ENCODE measurements at regions not wholly inside any gene's neighbourhood (a gene's known extent, or its start where the extent isn't known, plus 50 kb on each side); places are given as distances from the start of the nearest gene placed in this dataset.
A peak's percentile ranks its signal among the peaks of the same experiment; 100 is the strongest.
"Not testable (repeated sequence)": the region's sequence is repeated elsewhere in the genome, so short reads cannot be mapped to it uniquely, and the experiment has no call there.

DNA sequence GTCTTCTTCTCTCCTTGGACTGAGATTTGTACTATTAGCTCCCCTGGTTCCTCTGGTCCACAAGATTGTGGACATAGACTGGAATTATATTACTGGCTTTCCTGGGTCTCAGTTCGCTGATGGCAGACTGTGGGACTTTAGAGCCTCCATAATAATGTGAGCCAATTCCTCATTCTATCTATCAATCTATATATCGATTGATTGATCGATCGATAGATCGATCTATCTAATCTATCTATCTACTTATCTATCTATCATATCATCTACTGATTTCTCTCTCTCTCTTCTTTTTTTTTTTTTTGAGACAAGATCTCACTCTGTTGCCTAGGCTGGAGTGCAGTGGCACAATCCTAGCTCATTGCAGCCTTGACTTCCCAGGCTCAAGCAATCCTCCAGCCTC lies 51.5 kb upstream of the DDR1 start:
- no peak for DNase-seq

DNA sequence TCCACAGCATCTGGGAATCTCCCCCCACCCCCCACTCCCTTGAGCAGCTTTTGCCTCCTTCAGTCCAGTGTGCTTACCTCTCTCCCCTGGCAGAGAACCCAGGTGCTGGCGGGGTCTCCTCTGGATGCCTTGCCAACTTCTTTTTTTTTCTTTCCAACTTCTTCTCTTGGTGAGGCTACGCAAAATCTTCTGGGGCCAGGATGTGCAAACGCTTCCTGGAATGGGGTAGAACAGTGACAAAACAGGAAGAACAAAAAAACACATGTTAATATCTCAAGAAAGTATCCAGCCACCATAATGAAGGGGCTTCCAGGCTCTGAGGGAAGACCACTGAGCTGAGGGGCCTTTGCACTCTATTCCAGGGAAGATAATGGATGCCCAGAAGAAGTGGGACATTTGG lies 53.9 kb upstream of the DDR1 start:
- no peak for DNase-seq

DNA sequence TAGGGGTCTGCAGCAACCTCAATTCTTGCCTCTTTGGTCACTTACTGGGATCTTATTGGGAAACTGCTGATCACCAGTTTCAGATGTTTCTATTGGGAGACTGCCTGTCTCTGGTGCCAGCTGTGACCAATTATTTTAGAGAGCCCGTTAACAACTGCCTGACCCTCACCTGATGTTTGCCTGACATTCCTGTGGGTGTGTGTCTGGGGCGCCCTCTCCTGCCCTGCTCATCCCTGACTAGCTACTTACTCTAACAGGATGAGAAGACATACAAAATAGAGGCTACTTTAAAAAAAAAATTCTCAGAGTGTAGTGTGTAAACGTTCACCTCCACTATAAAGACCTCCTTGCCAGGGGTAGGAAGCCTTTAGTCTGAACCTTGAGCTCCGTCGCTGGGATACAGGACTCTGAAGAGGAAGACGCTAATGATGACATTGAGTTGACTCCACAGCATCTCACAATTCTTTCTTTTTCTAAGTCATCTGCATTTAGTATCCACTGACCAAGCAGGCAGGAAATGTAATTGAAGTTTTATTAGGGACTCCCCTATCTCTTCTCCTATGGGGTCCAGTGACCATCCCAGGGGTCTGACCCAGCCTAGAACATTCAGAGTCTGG lies 54.6 kb upstream of the DDR1 start:
- no peak for DNase-seq

DNA sequence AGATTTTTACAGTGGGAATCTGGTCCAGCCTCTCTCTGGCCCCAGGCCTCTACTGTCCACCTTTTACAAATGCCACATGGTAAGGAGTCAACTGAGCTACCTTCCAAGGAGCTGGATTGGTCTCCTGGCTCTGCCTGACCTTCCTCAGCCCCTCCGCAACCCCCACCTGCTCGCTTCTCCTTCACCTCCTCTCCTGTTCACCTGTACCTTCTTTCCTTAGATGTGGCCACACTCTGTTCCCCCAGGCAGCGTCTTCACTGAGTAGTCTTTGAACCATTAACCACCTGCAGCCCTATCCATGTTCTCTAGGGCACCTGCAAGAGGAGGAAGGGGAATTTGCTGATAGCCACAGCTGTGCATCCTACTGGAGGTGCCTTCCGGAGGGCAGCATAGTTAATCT lies 55.3 kb upstream of the DDR1 start:
- DNase-seq: no peak

DNA sequence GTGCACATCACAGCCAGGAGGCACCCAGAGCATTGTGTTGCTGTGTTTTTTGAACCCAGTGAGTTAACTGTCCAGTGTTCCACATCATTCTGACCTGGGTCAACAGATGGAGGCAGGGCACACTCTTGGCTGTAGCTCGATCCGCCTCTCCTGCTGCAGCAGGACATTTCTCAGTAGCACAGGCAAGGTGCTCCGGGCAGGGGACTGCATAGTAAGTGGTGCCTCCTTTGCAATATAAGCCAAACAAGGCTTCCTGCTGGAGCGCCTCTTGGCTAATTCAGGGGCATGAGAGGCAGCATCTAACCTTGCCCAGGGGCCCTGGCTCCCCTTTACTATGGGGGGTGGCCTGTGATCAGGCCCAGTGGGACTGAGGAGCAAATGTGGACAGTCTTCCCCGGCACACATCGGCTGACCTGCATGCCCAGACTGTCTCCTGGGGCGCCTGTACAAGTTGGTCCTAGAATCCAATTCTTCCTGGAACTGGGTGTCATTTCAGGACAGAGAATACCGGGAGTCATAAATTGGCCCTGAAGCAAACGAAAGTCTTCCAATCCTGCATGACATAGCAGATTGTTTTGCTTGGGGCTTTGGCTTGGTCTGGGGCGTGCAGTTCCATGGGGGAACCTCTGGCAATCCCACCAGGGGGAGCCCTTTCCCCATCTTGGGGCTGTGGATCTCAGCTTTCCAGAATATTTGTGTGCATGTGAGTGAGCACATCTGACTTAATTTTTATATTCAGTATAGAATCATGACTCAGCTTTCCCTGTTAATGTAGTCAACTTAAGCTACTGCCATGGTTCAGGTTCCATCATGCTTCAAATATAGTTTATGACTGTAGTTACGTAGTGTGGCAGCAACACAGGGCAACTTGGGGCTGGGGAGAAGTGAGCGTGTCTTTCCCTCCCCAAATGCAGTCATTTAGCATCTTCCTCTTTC lies 56.0 kb upstream of the DDR1 start:
- peak; percentile 80 for DNase-seq

DNA sequence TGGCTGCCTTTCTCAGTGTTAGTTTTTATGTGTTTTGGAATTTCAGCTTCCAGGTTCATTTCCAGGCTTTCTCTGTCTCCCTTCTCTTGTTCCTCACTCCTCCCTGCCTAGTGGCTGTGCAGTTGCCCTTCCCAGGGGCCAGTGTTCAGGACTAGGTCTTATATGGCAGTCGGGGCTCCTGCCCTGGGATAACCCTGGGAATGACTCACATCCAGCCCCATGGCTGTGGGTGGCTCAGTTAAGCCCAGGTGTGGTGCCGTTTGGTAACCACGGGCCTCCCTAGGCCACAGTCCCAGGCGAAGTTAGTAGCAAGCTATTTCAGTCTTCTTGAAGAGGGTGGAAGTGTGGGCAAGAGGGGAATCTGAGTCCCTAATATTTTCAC lies 57.4 kb upstream of the DDR1 start:
- DNase-seq: no peak

DNA sequence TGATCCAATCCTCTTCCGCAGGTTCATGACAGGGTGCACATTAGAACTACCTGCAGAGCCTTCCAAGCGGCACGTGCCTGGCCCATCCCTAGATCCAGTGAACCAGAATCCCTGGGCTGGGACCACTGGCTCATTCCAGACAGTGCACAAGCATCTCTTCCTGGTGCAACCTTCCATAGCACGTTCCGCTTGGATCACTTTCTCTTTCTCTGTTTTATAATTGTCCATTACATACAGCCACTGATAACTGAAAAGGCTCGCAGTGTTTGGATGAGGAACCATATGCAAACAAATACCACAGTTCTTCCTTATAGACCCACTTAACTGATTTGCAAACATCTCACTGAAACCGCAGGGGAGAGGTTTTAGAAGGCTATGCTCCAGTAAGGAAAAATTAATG lies 59.6 kb upstream of the DDR1 start:
- DNase-seq: no peak

DNA sequence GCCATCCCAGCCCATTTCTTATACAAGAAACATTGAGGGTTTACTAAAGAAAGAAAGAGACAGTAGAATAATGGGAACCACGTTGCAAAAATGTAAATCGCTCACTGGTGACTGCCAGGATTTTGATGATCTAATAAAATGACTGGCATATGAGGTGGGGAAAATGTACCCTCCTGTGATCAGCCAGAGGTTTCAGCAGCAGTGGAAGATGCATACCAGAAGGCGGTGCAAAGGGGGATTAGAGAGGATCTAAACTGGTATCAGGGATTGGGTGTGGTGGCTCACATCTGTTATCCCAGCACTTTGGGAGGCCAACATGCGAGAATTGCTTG lies 60.8 kb upstream of the DDR1 start:
- peak; percentile 50 for DNase-seq

DNA sequence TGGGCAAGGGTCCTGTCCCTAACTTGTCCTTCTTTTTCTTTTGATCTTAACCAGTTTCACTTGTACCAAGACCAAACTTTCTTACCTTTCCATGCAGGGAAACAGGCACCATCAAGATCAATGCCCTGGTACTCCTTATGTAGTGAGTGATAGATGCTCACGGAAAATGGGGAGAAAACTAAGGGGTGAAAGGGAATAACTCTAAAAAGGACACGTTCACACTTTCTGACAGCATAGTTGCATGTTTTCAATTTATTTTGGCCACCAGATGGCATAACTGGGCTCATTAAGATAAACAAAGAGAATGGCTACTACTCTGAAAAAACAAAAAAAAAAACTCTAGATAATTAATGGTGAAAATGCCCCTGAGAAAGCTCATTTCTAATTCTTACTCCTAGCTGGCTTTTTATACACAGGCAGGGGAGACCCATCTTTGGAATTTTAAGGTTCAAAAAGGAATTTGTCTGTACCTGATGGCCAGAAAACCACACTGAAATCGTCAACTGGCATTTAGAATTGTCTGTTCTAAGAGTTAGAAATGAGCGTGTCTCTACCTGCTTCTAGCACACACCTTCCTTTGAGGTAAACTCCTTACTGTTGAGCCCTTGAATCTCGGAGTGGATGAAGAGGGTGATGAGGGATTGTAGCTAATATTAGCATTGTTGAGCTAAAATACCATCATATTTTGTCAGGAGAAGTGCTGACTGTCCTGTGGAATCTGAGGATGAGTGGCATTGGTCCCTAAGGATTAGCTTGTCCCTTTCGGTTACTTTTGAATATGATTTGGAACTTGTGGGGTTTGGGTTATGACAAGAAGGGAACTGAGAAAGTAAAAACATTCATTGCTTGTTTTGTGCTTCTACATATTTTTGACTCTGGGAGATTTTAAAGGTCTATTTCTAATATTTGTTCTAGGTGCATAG lies 62.2 kb upstream of the DDR1 start:
- peak; percentile 27 for DNase-seq

DNA sequence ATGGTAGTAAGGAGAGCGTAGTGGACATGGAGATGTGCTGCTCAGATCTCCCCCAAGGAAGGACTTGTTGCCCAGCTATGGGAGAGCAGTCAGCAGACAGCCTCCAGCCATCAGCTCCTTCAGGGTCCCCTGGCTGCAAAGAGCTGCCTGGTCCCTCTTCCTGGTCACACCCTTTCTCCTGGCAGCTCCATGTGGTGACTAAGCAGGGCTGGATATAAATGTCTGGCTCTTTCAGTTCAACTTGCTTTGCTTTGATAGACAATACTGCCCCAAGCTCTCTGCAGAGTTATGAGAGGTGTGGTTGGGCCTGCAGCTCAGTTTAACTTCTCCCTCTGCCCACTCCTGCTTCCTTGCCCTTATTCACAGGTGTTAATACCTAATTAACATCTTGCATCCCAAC lies 64.1 kb upstream of the DDR1 start:
- no peak for DNase-seq

DNA sequence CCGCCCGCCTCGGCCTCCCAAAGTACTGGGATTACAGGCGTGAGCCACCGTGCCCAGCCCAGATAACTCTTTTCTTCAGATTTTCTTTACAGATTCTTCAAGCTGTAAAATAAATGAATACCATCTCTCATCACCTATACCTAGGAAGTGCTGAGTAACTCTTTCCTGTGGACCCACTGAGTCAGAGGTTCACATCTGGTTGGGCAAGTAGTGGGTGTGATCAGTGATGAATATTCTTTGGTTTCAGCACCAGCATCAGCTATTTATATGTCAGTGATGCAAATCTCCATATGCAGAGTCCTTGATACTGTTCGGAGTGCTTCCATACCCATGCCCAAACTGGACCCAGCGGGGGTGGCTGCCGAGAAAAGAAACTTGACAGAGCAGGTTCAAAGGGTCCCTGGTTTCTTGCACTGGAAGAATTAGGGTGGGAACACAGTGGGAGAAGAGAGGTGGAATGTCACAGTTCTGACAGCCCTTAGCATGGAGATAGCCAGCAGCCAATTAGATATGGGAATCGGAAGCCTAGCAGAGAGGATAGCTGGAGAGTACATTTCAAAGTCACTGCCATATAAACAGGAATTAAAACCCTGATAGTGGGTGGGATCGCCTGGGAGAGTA lies 64.9 kb upstream of the DDR1 start:
- DNase-seq: no peak

DNA sequence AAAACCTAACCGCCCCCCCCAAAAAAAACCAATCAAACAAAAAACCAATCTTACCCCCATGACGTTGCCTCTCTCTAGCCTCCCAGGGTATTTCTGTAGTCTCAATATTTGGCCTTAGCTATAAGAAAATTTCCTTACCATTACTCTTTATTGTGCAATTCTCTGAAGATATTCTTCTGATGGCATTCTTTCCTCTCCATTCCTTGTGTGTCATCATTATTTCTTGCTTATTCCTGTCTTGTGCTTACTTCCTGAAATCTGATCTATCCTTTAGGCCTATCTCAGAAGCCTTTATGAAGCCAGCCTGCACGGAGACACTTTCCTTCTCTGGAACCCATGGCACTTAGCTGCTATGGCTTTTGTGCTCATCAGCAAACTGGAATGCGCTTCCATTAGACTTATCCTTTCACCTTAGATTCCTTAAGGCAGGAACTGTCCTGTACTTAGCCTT lies 65.9 kb upstream of the DDR1 start:
- DNase-seq: no peak

DNA sequence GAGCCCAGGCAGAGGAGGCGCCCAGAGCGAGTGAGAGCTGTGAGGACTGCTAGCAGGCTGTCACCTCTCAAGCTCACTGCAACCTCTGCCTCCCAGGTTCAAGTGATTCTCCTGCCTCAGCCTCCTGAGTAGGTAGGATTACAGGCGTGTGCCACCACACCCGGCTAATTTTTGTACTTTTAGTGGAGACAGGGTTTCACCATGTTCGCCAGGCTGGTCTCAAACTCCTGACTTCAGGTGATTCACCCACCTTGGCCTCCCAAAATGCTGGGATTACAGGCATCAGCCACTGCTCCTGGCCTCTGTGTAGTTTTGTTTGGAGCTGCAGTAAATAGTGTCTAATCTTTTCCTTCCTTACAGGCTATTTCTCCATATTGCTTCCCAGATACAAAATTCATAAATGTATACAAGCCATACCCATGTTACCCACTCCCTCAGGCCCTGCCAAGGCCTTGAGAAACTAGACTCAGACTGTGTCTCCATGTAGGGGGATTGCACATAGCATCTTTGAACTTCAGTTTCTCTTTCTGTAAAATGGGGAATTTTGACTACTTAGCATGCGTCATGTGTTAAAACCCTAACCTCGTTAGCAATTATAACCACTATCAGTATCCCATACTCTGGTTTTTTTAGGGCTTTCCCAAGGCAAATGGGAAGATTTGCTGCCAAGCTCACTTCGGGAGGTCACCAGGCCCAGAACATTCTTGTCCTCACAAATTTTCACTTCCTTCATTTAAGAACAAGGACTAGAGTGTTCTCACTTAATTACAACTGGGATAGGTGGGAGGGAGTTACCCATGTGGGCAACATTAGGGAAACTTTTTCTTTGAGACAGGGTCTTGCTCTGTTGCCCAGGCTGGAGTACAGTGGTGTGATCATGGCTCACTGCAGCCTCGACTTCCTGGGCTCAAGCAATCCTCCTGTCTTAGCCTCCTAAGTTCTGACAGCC lies 67.3 kb upstream of the DDR1 start:
- DNase-seq: no peak

DNA sequence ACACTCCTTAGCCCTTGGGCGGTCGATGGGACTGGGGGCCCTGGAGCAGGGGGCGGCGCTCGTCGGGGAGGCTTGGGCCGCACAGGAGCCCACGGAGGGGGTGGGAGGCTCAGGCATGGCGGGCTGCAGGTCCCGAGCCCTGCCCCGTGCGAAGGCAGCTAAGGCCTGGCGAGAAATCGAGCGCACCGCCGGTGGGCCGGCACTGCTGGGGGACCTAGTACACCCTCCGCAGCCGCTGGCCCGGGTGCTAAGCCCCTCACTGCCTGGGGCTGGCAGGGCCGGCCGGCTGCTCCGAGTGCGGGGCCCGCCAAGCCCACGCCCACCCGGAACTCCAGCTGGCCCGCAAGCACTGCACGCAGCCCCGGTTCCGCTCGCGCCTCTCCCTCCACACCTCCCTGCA lies 68.0 kb upstream of the DDR1 start:
- not testable (repeated sequence) for DNase-seq

DNA sequence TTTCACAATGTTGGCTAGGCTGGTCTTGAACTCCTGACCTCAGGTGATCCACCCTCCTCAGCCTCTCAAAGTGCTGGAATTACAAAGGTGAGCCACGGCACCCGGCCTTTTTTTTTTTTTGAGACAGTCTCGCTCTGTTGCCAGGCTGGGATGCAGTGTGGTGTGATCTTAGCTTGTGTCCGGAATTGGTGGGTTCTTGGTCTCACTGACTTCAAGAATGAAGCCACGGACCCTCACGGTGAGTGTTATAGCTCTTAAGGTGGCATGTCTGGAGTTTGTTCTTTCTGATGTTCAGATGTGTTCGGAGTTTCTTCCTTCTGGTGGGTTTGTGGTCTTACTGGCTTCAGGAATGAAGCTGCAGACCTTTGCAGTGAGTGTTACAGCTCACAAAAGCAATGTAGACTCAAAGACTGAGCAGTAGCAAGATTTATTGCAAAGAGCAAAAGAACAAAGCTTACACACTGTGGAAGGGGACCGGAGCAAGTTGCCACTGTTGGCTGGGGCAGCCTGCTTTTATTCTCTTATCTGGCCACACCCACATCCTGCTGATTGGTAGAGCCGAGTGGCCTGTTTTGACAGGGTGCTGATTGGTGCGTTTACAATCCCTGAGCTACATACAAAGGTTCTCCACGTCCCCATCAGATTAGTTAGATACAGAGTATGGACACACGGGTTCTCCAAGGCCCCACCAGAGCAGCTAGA lies 69.1 kb upstream of the DDR1 start:
- not testable (repeated sequence) for DNase-seq

DNA sequence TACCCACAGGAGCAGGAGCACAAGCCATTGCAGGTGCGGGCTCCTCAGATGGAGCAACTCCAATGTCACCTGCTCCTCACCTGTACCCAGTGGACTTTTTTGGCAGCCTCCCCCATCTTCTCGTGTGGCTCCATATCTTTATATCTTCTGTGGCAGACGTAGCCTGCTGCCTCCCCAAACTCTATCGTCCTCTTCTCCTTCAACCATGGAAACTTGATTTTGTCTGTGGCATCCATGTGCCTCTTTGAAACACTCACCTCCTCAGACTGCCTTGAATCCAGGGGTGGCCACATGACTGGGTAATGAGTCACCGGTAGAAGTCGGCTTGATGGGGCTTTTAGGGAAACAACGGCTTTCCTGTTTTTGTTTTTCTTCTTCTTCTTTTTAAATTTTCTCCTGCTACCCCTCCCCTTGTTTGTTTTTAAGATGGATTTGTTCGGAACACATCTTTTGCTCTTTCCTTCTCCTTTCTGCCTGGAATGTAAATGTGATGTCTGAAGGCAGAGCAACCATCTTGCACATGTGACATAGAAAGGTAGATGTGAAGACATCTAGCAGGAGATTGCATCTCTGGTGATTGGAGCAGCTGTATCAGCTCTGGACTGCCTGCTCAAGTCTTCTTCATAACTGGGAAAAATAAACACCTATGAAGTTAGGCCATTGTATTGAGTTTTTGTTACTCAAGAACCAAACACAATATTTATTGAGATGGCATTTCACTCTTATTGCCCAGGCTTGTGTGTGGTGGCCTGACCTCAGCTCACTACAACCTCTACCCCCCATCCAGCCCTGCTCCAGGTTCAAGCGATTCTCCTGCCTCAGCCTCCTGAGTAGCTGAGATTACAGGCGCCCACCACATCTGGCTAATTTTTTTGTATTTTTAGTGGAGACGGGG lies 69.9 kb upstream of the DDR1 start:
- no peak for DNase-seq

DNA sequence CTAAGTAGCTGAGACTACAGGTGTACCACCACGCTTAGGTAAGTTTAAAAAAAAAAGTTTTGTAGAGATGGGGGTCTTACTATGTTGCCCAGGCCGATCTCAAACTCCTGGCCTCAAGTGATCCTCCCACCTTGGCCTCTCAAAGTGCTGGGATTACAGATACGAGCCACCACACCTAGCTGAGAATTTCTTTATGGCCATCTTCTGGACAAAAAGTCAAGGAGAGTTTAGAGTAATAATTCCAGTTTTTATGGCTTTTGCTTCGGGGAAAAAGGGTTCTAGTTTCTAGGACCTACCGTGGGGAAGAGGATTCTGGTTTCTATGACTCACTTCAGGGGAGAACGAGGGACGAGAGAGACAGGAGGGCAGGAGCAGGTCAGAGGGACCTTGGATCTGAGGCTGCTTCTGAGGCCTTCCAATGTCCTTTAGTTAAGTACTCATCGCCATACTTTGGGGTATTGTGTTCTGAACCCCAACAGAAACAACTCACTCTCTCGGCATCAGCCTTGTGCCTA lies 69.3 kb upstream of the IER3 start:
- DNase-seq: no peak

DNA sequence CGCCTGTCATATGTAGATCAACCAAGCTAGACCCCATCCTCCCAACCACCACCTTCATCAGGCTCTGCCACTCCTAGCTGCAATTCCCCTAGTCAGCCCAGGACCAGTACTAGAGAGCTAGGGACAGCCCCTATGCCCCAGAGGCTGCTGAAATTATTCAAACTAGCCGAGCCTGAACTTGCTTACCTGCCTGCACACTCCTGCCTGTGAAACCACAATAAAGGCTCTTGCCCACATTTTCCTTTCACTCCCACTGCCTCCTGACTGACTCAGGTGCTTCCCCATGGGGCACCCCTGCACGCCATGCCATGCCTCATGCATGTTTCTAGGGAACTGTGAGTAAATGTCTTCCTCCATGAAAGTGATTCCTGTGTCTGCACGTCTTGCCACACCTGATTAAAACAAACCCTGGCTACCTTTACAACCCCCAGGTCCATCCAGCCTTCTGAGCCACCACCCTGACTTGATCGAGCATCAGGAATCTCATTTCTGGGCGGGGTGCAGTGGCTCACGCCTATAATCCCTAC lies 66.5 kb upstream of the IER3 start:
- no peak for DNase-seq

DNA sequence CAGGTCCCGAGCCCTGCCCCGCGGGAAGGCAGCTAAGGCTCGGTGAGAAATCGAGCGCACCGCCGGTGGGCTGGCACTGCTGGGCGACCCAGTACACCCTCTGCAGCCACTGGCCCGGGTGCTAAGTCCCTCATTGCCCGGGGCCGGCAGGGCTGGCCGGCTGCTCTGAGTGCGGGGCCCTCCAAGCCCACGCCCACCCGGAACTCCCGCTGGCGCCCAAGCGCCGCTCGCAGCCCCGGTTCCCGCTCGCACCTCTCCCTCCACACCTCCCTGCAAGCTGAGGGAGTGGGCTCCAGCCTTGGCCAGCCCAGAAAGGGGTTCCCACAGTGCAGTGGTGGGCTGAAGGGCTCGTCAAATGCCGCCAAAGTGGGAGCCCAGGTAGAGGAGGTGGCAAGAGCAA lies 63.2 kb upstream of the IER3 start:
- not testable (repeated sequence) for DNase-seq

Measured in NCI-H82 (cell line).